ENCODE measurements at regions not wholly inside any gene's neighbourhood (a gene's known extent, or its start where the extent isn't known, plus 50 kb on each side); places are given as distances from the start of the nearest gene placed in this dataset.

DNA sequence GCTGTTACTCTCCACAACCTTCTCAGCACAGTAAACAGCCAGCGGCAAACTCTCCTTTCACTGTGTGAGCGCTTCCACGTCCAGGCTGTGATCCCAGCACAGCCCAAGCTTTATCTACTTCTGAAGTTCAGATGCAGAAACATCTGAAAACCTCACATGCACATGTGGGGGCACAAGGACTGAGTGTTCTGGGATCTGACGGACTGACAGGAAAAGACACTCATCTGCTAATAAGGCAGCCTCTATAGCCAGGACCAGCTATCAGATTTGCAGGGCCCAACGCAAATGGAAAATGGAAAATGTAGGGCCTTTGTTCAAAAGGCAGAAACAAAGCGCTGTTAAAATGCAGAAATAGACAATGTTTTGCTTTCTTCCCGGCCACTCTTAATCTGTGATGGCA is 133.8 kb upstream of the ARHGAP28 start:
- no peak overlapping the region for H3K27ac ChIP-seq (replicated peaks)
- TF ChIP-seq, protein P1, sequence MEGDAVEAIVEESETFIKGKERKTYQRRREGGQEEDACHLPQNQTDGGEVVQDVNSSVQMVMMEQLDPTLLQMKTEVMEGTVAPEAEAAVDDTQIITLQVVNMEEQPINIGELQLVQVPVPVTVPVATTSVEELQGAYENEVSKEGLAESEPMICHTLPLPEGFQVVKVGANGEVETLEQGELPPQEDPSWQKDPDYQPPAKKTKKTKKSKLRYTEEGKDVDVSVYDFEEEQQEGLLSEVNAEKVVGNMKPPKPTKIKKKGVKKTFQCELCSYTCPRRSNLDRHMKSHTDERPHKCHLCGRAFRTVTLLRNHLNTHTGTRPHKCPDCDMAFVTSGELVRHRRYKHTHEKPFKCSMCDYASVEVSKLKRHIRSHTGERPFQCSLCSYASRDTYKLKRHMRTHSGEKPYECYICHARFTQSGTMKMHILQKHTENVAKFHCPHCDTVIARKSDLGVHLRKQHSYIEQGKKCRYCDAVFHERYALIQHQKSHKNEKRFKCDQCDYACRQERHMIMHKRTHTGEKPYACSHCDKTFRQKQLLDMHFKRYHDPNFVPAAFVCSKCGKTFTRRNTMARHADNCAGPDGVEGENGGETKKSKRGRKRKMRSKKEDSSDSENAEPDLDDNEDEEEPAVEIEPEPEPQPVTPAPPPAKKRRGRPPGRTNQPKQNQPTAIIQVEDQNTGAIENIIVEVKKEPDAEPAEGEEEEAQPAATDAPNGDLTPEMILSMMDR (IDR thresholded peaks at IDR 0.05; ENCODE audit: insufficient read depth, low read length) = no peak
- TF ChIP-seq GABPA (IDR thresholded peaks at IDR 0.05; ENCODE audit: low read depth) (no peak), SPI1 (IDR thresholded peaks at IDR 0.05; ENCODE audit: borderline replicate concordance, low read depth) (no peak), POLR2AphosphoS5 (IDR thresholded peaks at IDR 0.05; ENCODE audit: low read depth) (no peak)
- TF ChIP-seq, protein P2, sequence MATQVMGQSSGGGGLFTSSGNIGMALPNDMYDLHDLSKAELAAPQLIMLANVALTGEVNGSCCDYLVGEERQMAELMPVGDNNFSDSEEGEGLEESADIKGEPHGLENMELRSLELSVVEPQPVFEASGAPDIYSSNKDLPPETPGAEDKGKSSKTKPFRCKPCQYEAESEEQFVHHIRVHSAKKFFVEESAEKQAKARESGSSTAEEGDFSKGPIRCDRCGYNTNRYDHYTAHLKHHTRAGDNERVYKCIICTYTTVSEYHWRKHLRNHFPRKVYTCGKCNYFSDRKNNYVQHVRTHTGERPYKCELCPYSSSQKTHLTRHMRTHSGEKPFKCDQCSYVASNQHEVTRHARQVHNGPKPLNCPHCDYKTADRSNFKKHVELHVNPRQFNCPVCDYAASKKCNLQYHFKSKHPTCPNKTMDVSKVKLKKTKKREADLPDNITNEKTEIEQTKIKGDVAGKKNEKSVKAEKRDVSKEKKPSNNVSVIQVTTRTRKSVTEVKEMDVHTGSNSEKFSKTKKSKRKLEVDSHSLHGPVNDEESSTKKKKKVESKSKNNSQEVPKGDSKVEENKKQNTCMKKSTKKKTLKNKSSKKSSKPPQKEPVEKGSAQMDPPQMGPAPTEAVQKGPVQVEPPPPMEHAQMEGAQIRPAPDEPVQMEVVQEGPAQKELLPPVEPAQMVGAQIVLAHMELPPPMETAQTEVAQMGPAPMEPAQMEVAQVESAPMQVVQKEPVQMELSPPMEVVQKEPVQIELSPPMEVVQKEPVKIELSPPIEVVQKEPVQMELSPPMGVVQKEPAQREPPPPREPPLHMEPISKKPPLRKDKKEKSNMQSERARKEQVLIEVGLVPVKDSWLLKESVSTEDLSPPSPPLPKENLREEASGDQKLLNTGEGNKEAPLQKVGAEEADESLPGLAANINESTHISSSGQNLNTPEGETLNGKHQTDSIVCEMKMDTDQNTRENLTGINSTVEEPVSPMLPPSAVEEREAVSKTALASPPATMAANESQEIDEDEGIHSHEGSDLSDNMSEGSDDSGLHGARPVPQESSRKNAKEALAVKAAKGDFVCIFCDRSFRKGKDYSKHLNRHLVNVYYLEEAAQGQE (IDR thresholded peaks at IDR 0.05; ENCODE audit: insufficient replicate concordance, low read depth) = no peak
- H3K4me3 ChIP-seq (replicated peaks; ENCODE audit: insufficient read depth, low read length) = no peak overlapping the region
- no peak for DNase-seq (ENCODE audit: low read depth in 1 of 2, low spot score in 1 of 2)
- H3K27me3 ChIP-seq (ENCODE audit: insufficient read depth, poor library complexity, severe bottlenecking) = no peaks in the 10 kb centered on the region

DNA sequence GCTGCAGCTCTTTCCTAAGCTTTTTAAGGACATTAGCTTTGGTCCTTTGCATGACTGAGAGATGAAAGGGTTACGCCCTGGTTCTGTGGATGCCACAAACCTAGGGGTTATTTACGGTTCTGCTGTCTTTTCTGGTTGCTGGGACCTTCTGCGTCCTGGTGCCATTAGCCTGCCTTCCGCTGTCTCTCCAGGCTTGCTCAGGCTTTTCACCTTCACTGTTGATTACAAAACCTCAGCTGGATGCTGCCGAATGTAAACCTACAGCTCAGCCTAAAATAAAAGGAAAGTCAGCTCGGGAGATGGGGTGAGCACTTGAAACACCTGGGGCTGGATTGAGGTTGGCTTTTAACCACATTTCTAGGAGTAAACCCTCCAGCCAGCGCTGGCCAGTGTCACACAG is 130.9 kb upstream of the ARHGAP28 start:
- no peak overlapping the region for H3K4me3 ChIP-seq (replicated peaks; ENCODE audit: insufficient read depth, low read length)
- DNase-seq (ENCODE audit: low read depth in 1 of 2, low spot score in 1 of 2) = no peak
- H3K27ac ChIP-seq (replicated peaks) = no peak overlapping the region
- TF ChIP-seq, protein P1 (IDR thresholded peaks at IDR 0.05; ENCODE audit: insufficient read depth, low read length) = no peak
- TF ChIP-seq, protein P2 (IDR thresholded peaks at IDR 0.05; ENCODE audit: insufficient replicate concordance, low read depth) = no peak
- TF ChIP-seq SPI1 (IDR thresholded peaks at IDR 0.05; ENCODE audit: borderline replicate concordance, low read depth) = no peak
- no peak for TF ChIP-seq GABPA (IDR thresholded peaks at IDR 0.05; ENCODE audit: low read depth)
- no peak for TF ChIP-seq POLR2AphosphoS5 (IDR thresholded peaks at IDR 0.05; ENCODE audit: low read depth)
- no peaks in the 10 kb centered on the region for H3K27me3 ChIP-seq (ENCODE audit: insufficient read depth, poor library complexity, severe bottlenecking)

GRCh38 chr18:6600667-6601167 is 128.8 kb upstream of the ARHGAP28 start:
- H3K27ac ChIP-seq (replicated peaks) = no peak overlapping the region
- no peaks in the 10 kb centered on the region for H3K27me3 ChIP-seq (ENCODE audit: insufficient read depth, poor library complexity, severe bottlenecking)
- no peak for DNase-seq (ENCODE audit: low read depth in 1 of 2, low spot score in 1 of 2)
- TF ChIP-seq, protein P1 (IDR thresholded peaks at IDR 0.05; ENCODE audit: insufficient read depth, low read length) = no peak
- TF ChIP-seq POLR2AphosphoS5 (IDR thresholded peaks at IDR 0.05; ENCODE audit: low read depth) = no peak
- TF ChIP-seq, protein P2 (IDR thresholded peaks at IDR 0.05; ENCODE audit: insufficient replicate concordance, low read depth) = no peak
- TF ChIP-seq GABPA (IDR thresholded peaks at IDR 0.05; ENCODE audit: low read depth) = no peak
- no peak for TF ChIP-seq SPI1 (IDR thresholded peaks at IDR 0.05; ENCODE audit: borderline replicate concordance, low read depth)
- H3K4me3 ChIP-seq (replicated peaks; ENCODE audit: insufficient read depth, low read length) = no peak overlapping the region
